HG03025 (cell line): ENCODE measurements at regions not wholly inside any gene's neighbourhood (a gene's known extent, or its start where the extent isn't known, plus 50 kb on each side); places are given as distances from the start of the nearest gene placed in this dataset.
"Not testable (repeated sequence)": the region's sequence is repeated elsewhere in the genome, so short reads cannot be mapped to it uniquely, and the experiment has no call there.

Source experiments
- ATAC-seq: cut with Tn5 transposase; IDR thresholded peaks from one replicate; pipeline ENCODE4 v1.9.1; 2021; ENCODE audit warnings: mild to moderate bottlenecking, moderate library complexity; ENCODE audit not compliant: unreplicated experiment, low FRiP score

DNA sequence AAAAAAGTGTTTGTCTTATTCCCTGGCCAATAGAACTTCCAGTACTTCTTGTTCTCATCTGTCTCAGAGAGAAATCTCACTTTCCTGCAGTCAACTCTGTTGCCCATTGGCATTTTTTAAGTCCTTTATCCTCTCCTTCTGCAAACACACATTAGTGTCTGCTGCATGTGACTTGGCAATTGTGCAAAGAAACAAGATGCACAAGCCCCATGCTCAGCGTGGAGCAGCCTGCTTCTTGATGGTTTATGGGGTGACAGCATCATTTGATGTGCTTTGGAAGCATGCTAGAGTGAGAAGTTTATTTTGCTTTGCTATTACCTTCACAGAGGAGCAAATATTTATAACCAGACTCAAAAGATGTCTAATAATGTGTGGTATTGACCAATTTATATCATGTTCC, 238.2 kb downstream of the FAT3 start:
- ATAC-seq, result no peak

GRCh38 chr11:92464822-92465221, 240.2 kb downstream of the FAT3 start:
- ATAC-seq, result no peak

DNA sequence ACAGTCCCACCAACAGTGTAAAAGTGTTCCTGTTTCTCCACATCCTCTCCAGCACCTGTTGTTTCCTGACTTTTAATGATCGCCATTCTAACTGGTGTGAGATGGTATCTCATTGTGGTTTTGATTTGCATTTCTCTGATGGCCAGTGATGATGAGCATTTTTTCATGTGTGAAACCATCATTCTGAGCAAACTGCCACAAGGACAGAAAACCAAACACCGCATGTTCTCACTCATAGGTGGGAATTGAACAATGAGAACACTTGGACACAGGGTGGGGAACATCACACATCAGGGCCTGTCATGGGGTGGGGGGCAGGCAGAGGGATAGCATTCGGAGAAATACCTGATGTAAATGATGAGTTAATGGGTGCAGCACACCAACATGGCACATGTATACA, 240.8 kb downstream of the FAT3 start:
- ATAC-seq, result not testable (repeated sequence)

DNA sequence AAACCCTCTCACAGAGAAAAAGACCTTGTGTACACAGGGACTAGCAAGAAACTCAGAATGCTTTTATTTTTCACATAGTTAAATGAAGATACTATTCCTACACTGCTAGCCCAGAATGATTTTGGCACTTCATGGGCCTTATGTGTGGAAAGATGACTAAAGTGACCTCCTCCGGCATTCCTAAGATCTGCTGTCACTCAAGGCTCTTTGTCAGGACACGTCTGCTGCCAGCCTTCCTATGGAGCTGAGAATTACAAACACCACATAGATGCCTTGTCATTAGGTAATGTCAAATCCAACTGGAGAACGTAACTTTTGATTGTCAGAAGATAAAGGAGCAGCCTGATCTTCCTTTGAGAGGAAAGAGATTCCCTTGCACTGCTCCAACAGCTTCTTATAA, 249.1 kb downstream of the FAT3 start:
- ATAC-seq, result no peak

- ATAC-seq, result no peak
Measured at GRCh38 chr11:92475316-92475715, 250.7 kb downstream of the FAT3 start.

- no peak for ATAC-seq
Measured at GRCh38 chr11:92475819-92476218, 251.2 kb downstream of the FAT3 start.

DNA sequence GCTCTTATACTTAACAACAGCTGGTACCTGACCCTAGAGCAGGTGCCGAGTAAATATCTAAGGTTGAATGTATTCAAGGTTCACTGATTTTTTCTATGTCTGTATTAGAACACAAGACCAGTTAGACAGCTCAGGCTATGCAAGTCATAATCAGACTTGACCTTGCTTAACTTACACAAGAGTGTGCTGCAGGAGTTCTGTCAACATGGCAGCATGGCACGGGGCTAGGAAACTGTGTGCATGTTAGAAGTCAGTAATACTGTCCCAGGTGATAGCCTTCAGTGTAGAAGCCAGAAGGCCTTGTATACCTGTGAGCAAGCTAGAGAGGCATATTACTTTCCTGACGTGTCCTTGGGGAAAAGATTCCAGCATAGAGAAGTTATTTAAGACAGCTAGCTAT, 253.1 kb downstream of the FAT3 start:
- no peak for ATAC-seq

- no peak for ATAC-seq
Measured at GRCh38 chr11:92480499-92480898, 255.9 kb downstream of the FAT3 start.

- ATAC-seq, result no peak
Measured at GRCh38 chr11:92482492-92483060, 258.0 kb downstream of the FAT3 start.

GRCh38 chr11:92484570-92484969, 260.0 kb downstream of the FAT3 start:
- no peak for ATAC-seq

DNA sequence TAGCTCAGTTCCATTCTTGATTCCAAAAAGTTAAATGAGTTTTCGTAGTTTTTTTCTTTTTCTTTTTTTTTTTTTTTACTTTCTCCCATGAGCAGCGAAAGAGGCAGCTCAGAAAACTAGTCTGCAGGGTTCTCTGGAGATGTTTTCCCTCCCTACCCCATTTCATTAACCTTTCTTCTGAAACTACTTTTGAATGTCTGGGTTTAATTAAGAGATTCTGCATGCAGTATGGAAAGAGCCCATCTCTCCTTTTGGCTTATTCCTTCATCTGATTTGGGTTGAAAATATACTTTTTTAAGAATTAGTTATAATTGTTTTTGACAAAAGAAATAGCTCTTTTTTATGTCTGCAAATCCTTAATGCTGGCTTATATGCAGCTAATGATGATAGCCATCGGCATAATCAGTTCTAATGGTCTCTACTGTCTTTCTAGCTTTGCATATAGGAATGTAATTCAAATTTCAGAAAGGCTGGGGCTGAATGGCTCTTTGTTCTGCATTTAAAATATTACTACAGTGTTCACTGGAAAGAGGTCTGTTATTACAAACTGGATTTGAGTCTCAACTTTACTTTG, 265.3 kb downstream of the FAT3 start:
- no peak for ATAC-seq

- no peak for ATAC-seq
Measured at GRCh38 chr11:92492372-92492771, 267.8 kb downstream of the FAT3 start.

DNA sequence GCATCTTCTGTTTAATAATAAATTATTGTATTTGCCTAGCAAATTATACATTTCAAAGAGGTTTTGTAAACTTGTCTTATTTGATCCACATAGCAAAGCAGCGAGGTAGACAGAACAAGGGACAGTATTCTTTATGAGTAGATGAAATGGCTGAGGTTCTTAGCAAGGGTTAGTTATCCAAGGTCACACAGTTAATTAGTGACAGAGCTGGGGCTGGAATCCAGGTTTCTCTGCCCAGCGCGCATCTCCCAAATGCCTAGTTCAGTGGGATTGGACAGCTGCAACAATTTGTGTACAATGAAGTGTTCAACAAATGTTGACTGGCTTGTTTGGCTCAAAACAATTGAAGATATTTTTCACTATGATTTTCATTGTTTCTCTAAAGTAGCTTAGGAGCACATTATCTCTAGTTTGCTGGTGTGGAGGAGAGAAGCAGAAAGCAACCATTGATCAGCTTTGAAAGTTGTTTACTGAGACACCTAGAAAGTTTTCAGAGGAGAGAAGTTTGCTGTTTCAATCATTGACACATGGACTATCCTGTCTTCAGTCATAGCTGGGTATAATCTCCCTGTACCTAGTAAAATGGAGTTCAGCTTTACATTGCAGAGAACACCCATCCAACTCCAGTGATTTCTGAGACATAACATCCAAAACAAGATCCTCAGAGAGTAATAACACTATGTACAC, 270.6 kb downstream of the FAT3 start:
- no peak for ATAC-seq

- no peak for ATAC-seq
Measured at GRCh38 chr11:92500453-92500852, 275.8 kb downstream of the FAT3 start.

DNA sequence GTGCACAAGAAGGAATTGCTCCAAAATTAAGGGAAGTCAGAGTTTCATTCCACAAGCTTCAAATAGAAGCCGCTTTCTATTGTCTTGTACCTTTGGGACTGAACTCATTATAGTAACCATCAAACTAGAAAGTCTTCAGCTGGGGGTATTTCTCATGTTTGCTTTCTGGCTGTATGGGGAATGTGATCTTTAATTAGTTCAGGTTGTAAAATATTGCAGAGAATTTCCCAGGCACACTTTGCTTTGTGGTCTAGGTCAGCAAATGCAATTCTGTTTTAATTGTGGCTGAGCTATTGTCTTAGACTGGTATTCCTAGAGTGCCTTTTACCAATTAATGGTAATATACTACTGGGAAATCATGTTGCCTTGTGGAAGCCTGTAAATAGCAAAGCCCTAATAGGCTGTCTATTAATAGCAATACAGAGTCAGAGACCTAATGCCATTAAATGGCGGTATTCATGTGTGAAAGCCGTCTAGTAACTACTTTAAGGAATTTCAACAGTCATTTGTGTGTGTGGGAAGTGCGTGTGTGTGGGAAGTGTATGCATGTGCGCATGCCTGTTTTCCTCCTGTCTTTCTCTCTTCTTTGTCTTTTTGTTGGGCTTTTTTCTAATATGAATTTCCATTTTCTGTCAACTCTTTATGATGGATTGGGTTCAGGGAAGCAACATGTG, 276.6 kb downstream of the FAT3 start:
- ATAC-seq, result no peak

DNA sequence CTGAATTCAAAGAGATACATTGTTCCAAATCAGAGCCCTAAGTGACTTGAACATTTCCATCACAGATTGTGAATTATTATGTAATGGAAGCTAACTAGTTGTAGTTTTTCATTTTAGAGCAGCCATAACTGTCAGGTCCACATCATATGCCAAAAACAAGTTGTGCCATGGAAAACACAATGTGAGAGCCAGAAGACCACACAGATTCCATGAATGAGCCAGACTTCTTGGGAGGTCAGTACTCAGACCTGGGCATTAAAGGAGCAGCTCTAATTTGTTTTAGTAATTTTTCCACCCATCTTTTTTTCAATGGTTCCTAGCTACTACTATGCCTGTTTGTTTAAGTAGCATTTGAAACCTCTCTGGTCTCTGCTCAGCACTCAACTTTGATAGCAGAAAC, 279.4 kb downstream of the FAT3 start:
- no peak for ATAC-seq

- no peak for ATAC-seq
Measured at GRCh38 chr11:92504534-92504933, 279.9 kb downstream of the FAT3 start.

DNA sequence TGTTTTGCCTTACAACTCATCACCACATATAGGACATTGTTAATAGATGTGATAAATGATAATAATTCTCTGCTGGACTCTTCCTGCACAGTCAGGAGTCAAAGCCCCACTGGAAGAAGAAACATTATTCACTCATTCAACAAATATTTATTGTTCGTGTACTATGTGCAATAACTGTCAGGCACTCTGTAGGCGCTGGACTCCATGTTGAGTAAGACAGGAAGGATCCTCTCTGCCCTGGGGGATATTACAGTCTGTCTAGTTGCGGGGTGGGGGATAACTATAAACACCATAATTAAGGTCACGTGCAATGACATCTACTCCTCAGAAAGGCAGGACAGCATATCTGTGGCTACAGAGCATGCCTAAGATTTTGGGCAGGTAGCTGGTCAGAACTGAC, 281.1 kb downstream of the FAT3 start:
- no peak for ATAC-seq

DNA sequence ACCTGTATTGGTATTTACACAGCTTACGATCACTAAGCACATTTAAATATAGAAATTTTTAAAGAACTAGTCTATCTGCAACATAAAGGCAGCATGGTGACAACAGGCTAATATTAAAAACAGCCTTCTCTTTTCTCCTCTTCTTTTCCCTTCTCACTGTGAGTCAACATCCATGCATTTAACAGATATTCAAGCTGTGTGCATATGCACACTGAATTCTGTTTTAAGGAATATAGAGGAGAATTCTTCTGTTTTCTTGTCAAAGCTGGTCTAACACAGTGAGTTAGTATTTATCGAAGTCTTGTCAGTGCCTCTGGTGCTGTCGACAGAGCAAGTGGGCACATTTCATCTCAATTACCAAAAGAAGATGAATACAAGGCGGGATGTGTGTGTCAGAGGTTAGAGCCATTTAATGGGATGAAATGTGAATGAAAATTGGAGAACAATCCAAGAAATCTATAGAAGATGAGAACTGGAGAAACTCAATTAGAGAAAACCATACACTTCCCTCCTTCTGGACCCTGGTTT, 282.3 kb downstream of the FAT3 start:
- ATAC-seq, result no peak

- ATAC-seq, result no peak
Measured at GRCh38 chr11:92510591-92510990, 286.0 kb downstream of the FAT3 start.

DNA sequence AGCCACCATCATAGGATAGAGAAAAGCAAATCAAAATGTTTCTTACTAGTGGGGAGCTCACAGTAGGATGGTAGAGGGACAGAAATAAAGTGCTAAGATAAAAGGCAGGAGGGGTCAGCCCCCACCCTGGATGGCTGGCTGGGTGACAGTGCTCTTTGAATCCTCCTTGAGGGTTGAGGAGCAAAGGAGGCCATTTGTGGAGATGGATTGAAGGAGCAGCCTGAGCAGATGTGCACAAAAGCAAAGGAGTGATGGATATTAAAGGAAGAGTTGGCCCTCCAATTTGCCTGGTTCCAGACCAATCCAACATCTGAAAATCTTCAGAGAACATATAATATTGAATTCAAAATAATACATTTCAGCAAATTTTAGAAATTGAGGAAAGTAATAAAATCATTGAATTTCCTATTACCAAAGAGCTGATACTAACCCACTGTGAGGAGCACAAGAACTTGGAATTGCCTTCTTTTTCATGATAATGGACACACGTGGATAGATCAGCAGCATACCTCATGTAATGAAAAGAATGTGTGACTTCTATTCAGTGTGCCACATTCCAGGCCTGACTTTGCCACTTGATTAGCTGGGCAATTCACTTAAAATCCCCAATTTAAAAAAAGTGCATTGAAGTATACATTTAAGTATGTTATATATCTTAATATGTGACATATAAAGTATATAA, 287.0 kb downstream of the FAT3 start:
- ATAC-seq, result no peak
